Kidney tubule cell (primary cell): ENCODE measurements at regions not wholly inside any gene's neighbourhood (a gene's known extent, or its start where the extent isn't known, plus 50 kb on each side); places are given as distances from the start of the nearest gene placed in this dataset.

Source experiments
- DNase-seq: peaks from one replicate; pipeline ENCODE4 v3.0.0-alpha.2; 2018; ENCODE audit warnings: low spot score

DNA sequence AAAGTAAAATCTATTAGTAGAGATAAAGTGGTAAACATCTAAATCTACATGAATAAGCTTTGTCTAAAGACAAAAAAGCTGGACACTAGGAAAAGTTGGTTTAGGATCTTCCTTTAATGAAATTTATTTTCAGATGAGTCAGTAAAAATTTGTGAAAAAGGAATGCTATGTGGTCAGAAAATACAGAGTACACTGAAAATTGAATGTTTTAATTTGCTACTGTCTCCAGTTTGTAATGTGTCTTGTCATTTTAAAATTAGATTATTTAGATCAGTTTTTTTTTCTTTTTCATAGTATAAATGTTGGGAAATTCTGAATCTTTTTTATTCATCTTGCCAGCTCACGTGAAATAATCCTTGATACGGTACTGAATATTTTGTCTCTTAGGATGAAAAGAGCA lies 56.9 kb downstream of the SLITRK6 start:
- DNase-seq = no peak

DNA sequence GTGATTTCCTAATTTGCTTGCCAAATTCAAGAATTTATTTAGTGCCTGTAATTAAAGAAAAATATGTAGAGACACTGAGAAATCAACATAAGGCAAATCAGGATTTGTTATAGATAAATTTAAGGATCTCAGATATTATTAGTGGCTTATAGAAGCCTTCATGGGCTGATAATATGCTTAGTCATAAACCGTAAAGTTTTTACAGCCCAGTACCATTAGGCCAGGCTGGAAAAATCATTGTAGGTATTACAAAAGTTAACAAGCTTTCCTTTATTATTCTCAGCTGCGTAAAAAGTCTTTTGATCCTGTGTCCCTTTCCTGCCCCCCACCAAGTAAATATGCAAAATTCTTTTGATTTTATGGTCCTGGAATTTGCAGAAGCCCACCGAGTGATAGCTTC lies 58.2 kb downstream of the SLITRK6 start:
- DNase-seq = no peak

DNA sequence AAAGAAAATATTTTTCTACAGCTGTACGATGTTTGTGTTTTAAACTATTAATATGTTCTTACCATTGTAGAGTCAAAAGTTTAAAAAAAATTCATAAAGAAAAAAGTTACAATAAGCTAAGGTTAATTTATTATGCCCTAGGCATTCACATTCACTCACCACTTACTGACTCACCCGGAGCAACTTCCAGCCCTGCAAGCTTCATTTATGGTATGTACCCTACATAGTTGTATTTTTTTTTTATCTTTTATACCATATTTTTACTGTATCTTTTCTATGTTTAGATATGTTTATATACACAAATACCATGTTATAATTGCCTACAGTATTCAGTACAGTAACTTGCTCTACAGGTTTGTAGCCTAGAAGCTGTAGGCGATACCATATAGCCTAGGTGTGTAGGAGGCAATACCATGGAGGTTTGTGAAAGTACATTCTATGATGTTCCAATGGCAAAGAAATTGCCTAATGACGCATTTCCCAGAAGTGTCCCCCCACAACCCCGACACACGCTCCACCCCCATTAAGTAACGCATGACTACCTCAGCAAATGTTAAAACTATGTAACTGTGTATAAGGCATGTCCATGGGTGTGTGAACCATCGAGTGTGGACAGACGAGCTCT lies 60.4 kb downstream of the SLITRK6 start:
- DNase-seq = no peak

DNA sequence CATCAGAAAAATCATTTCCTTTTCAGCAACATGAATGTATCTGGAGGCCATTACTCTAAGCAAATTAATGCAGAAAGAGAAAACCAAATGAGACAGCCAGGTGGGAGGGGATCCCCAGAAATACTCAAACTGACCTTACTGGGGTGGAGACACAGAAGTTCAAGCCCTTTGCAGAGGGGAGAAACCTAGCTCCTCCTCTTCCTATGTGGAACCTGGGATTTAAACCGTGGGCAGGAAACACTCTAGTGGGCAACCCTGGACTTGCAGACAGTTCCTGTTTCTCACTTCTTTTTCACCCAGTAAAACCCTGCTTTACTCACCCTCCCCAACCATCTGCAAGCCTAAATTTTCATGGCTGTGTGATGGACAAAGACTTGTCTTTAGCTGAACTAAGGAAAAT lies 61.3 kb downstream of the SLITRK6 start:
- no peak for DNase-seq

- no peak for DNase-seq
Measured at GRCh38 chr13:85729296-85729695, 69.9 kb downstream of the SLITRK6 start.

- DNase-seq = no peak
Measured at GRCh38 chr13:85728811-85729210, 70.4 kb downstream of the SLITRK6 start.

GRCh38 chr13:85725433-85725832 lies 73.8 kb downstream of the SLITRK6 start:
- no peak for DNase-seq

GRCh38 chr13:85724546-85725432 lies 74.4 kb downstream of the SLITRK6 start:
- DNase-seq = no peak

GRCh38 chr13:85719749-85720148 lies 79.5 kb downstream of the SLITRK6 start:
- DNase-seq = no peak

- DNase-seq = no peak
Measured at GRCh38 chr13:85717921-85718320, 81.3 kb downstream of the SLITRK6 start.

DNA sequence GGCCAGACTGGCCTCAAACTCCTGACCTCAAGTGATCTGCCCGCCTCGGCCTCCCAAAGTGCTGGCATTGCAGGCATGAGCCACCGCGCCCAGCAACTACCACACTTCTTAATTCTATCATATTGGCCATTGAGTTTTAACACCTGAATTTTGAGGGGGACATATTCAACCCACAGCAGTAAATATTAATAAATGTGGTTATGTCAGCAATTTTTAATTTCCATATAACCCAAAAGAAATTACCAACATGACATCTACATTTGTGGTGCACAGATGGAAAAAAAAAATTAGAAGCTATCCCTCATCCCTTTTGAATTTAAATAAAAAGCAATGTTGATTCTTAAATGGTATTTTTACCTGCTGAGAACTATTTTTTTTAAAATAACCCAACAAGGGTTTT lies 88.7 kb downstream of the SLITRK6 start:
- DNase-seq = no peak

- DNase-seq = no peak
Measured at GRCh38 chr13:85709721-85710120, 89.5 kb downstream of the SLITRK6 start.

- DNase-seq = no peak
Measured at GRCh38 chr13:85709072-85709471, 90.1 kb downstream of the SLITRK6 start.

- no peak for DNase-seq
Measured at GRCh38 chr13:85700906-85701305, 98.3 kb downstream of the SLITRK6 start.

- DNase-seq = no peak
Measured at GRCh38 chr13:85698256-85698655, 101.0 kb downstream of the SLITRK6 start.

DNA sequence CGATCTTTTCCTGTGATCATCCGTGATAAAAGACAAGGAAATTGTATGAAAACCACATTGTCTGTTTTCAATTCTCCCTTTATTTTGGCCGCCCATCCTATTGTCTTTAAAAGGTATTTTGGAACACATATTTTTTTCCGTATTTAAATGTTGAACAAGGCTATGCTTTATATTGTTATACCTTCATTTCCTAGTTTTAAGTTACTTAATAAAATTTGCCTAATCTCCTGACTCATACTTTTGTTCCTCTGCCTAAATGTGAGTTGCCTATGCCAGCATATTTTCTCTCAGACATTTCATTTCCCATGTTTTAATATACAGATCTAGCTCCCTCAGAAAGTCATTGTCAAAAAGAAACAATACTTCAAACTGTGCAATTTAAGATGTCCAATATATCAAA lies 104.2 kb downstream of the SLITRK6 start:
- DNase-seq = no peak

- no peak for DNase-seq
Measured at GRCh38 chr13:85693889-85694511, 105.2 kb downstream of the SLITRK6 start.

DNA sequence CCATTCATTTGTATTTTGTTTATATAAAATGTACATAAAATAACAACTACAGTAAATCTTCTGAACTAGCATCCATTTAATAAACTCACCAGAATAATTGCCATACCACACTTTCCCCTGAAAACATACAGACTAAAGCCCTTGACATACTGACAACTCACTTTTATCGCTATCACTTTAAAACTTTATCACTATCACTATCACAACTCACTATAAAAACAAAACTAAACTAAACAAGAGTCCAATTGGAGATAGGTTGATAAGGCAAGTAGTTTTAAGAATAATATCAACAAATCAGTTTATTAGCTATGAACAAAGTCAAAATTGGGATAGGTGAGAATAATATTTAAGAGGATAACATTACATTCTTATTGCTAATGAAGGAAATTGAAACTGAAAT lies 108.9 kb downstream of the SLITRK6 start:
- no peak for DNase-seq

DNA sequence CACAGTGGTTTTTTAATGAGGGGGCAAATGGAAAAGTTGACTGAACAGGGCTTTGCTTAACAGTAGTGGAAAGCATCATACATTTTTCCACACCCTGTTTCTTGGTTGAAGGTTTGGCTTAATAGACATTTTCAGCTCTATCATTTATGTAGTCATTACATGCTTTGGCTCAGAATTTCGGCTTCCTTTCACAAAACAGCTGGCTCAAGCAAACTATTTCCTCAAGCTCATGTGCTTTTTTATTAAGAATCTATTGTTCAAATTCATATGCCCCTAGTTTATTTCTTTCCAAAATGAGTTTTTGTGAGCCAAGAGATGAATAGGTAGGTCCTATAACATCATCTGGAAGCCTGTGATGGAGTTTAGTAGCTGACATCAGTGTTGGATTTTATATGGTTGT lies 113.8 kb downstream of the SLITRK6 start:
- no peak for DNase-seq

- DNase-seq = no peak
Measured at GRCh38 chr13:85675151-85675907, 123.9 kb downstream of the SLITRK6 start.

- no peak for DNase-seq
Measured at GRCh38 chr13:85671336-85671735, 127.9 kb downstream of the SLITRK6 start.

DNA sequence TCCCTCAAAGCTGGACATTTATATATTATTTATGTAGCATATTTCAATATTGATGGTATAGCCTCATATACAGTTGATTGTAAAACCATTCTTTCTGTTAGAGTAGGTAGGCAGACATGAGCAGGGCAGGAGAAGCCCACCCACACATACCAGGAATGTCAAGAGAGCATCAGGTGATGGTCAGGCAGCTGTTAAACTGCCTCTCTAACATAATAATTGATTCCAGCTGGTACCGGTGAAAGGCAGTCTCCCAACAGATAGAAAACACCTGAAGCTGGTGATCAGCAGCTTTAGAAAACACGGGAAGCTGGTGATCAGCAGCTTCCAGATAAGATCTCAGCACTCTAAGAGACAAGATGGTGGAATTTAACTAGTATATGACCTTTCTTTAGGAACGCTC lies 132.9 kb downstream of the SLITRK6 start:
- DNase-seq = no peak
